Retinal pigment epithelial cell (primary cell): ENCODE measurements at regions not wholly inside any gene's neighbourhood (a gene's known extent, or its start where the extent isn't known, plus 50 kb on each side); places are given as distances from the start of the nearest gene placed in this dataset.
"Not testable (repeated sequence)": the region's sequence is repeated elsewhere in the genome, so short reads cannot be mapped to it uniquely, and the experiment has no call there.

Source experiments
- DNase-seq: peaks from one replicate; pipeline ENCODE4 v3.0.0-alpha.2; 2010; ENCODE audit warnings: low read depth
- H3K4me3 ChIP-seq: 2 replicates; pipeline ENCODE4 v1.5.1; 2011; ENCODE audit warnings: mild to moderate bottlenecking, low read length, control low read depth, moderate library complexity
- TF ChIP-seq, protein P1 (sequence below): conservative IDR thresholded peaks from 2 replicates; pipeline ENCODE4 v1.5.1; 2011; ENCODE audit warnings: low read depth, low read length, control low read depth, inconsistent platforms

- no peak overlapping the region for H3K4me3 ChIP-seq
- TF ChIP-seq, protein P1, sequence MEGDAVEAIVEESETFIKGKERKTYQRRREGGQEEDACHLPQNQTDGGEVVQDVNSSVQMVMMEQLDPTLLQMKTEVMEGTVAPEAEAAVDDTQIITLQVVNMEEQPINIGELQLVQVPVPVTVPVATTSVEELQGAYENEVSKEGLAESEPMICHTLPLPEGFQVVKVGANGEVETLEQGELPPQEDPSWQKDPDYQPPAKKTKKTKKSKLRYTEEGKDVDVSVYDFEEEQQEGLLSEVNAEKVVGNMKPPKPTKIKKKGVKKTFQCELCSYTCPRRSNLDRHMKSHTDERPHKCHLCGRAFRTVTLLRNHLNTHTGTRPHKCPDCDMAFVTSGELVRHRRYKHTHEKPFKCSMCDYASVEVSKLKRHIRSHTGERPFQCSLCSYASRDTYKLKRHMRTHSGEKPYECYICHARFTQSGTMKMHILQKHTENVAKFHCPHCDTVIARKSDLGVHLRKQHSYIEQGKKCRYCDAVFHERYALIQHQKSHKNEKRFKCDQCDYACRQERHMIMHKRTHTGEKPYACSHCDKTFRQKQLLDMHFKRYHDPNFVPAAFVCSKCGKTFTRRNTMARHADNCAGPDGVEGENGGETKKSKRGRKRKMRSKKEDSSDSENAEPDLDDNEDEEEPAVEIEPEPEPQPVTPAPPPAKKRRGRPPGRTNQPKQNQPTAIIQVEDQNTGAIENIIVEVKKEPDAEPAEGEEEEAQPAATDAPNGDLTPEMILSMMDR, result no peak
- DNase-seq, result no peak
These were observed 109.3 kb upstream of the FAN1 start for GRCh38 chr15:30794388-30794787.

GRCh38 chr15:30799565-30799964, 104.2 kb upstream of the FAN1 start:
- H3K4me3 ChIP-seq, DNase-seq: not testable (repeated sequence)
- TF ChIP-seq, protein P1, result peak; percentile 38

- not testable (repeated sequence) for H3K4me3 ChIP-seq, DNase-seq
- TF ChIP-seq, protein P1, result peak; percentile 49
These were observed 102.4 kb upstream of the FAN1 start for GRCh38 chr15:30801140-30801895.

- DNase-seq, H3K4me3 ChIP-seq: not testable (repeated sequence)
These were observed 101.7 kb upstream of the FAN1 start for GRCh38 chr15:30802001-30802400.

GRCh38 chr15:30803703-30804102, 100.0 kb upstream of the FAN1 start:
- not testable (repeated sequence) for DNase-seq, H3K4me3 ChIP-seq

DNA sequence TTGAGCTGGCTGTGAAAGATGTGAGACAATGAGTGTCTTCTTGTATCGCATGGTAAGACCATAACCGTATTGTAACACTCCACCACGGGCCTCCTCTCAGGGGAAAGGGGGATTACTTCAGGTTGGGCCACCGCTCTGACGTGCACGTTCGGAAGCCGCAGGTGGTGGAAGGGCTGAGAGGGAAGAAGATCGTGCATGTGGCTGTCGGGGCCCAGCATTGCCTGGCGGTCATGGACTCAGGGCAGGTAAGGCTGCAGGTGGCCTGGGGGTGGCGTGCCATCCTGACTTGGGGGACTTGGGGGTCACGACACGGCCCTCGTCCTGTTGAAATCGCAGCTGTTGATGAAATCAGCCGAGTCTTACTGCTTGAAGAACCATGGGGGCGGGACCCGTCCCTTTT, 87.3 kb upstream of the FAN1 start:
- no peak overlapping the region for H3K4me3 ChIP-seq
- DNase-seq, result no peak
- TF ChIP-seq, protein P1, result no peak

DNA sequence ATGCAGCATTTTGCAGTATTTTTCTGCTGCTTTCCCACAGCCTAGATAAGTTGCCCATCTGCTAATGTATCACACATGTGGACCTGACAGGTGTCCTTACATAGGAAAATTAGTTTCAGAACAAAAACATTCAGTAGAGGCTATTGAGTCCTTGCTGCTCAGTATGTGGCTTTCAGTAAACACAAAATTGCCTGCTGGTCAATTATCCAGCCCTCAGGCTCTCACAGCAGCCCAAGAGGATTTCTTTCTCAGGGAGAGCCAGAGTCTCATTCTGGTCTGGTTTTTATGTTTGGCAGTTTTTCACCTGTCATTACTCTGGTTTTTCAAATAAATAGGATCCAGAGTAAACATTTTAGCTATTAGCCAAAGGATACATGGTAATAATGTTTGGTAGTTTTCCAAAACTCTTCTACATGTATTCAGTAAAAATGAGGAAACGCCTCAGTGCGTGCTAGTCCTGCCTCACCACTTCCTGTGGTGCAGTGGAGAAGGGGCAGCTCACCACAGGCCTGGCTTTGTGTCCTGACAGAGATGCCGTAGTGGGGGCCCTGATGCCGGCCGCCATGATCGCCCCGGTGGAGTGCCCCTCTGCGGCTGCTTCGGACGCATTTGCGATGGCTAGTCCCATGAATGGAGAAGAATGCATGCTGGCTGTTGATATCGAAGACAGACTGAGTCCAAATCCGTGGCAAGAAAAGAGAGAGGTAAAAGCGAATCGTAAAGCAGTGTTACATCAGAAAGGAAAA, 80.5 kb upstream of the FAN1 start:
- not testable (repeated sequence) for DNase-seq, H3K4me3 ChIP-seq

DNA sequence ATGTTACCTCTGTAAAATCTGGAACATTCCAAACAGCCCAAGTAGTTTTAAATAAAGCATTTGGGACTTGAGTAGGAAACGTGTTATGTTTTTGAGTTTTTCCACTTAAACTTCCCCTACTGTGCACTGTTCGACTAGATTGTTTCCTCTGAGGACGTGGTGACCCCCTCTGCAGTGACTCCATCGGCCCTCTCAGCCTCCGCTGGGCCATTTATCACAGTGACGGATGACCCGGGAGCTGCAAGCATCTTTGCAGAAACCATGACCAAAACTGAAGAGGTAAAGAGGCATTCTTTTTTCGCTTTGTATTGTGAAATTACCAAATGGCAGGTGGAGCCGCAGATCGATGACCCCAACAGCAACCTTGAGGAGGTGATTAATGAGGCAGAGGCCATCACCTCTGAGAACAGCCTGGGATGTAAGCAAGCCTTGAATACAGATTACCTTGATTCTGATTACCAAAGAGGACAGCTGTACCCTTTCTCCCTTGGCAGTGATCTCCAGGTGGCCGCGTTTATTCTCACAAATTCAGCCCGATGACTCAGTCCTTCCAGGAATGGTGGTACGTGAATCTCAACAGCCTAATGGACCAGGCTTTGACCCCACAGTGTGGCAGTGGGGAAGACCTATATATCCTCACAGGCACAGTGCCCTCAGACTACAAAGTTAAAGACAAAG, 79.1 kb upstream of the FAN1 start:
- H3K4me3 ChIP-seq, result no peak overlapping the region
- TF ChIP-seq, protein P1, result no peak
- no peak for DNase-seq
